Right atrium auricular region (tissue), 2 donors: ENCODE measurements at regions not wholly inside any gene's neighbourhood (a gene's known extent, or its start where the extent isn't known, plus 50 kb on each side); places are given as distances from the start of the nearest gene placed in this dataset.

Experiments
- DNase-seq: peaks from one replicate; pipeline ENCODE4 v3.0.0-alpha.2; 2019; ENCODE audit warnings: low spot score
- H3K27ac ChIP-seq, 2 donors: fragments of 200-600 bp; sonication (generic); 1 replicate in 1 of 2; 2 replicates in 1 of 2; pipeline ENCODE4 v1.5.1; 2016 to 2019
- H3K27me3 ChIP-seq, 2 donors: fragments of 200-600 bp; sonication (generic); one replicate each; pipeline versions ENCODE4 v1.5.1 to v1.6.0; 2017 to 2019
- H3K36me3 ChIP-seq: fragments of 200-600 bp; sonication (generic); one replicate; pipeline ENCODE4 v1.5.1; 2016
- H3K4me1 ChIP-seq, 2 donors: fragments of 200-600 bp; sonication (generic); one replicate each; pipeline versions ENCODE4 v1.5.1 to v1.6.0; 2017 to 2019
- H3K4me3 ChIP-seq, 2 donors: fragments of 200-600 bp; sonication (generic); 1 replicate in 1 of 2; 2 replicates in 1 of 2; pipeline ENCODE4 v1.5.1; 2017 to 2019; ENCODE audit warnings: mild to moderate bottlenecking in 1 of 2, moderate library complexity in 1 of 2
- H3K9me3 ChIP-seq, 2 donors: fragments of 200-600 bp; sonication (generic); one replicate each; pipeline ENCODE4 v1.5.1; 2019
- TF ChIP-seq, protein P1 (sequence below), 2 donors: fragments of 200-600 bp; sonication (generic); IDR thresholded peaks; one replicate each; pipeline ENCODE4 v1.5.1; 2019; ENCODE audit warnings: antibody characterized with exemption in 2 of 2

- no peaks in the 10 kb centered on the region for H3K9me3 ChIP-seq
- no peak overlapping the region for H3K27ac ChIP-seq
- H3K4me3 ChIP-seq, result no peak overlapping the region
- no peaks in the 10 kb centered on the region for H3K36me3 ChIP-seq
- no peak for DNase-seq
- H3K4me1 ChIP-seq, result no peaks in the 10 kb centered on the region
- no peaks in the 10 kb centered on the region for H3K27me3 ChIP-seq
- TF ChIP-seq, protein P1, sequence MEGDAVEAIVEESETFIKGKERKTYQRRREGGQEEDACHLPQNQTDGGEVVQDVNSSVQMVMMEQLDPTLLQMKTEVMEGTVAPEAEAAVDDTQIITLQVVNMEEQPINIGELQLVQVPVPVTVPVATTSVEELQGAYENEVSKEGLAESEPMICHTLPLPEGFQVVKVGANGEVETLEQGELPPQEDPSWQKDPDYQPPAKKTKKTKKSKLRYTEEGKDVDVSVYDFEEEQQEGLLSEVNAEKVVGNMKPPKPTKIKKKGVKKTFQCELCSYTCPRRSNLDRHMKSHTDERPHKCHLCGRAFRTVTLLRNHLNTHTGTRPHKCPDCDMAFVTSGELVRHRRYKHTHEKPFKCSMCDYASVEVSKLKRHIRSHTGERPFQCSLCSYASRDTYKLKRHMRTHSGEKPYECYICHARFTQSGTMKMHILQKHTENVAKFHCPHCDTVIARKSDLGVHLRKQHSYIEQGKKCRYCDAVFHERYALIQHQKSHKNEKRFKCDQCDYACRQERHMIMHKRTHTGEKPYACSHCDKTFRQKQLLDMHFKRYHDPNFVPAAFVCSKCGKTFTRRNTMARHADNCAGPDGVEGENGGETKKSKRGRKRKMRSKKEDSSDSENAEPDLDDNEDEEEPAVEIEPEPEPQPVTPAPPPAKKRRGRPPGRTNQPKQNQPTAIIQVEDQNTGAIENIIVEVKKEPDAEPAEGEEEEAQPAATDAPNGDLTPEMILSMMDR (IDR thresholded peaks at IDR 0.05), result no peak
These were observed 308.4 kb upstream of the STXBP6 start for GRCh38 chr14:25358330-25358729.

GRCh38 chr14:25351269-25351668 lies 301.3 kb upstream of the STXBP6 start:
- no peak overlapping the region for H3K27ac ChIP-seq
- H3K9me3 ChIP-seq, result no peaks in the 10 kb centered on the region
- H3K4me1 ChIP-seq, result no peaks in the 10 kb centered on the region
- no peak overlapping the region for H3K4me3 ChIP-seq
- DNase-seq, result no peak
- no peaks in the 10 kb centered on the region for H3K36me3 ChIP-seq
- TF ChIP-seq, protein P1 (IDR thresholded peaks at IDR 0.05), result no peak
- H3K27me3 ChIP-seq, result no peaks in the 10 kb centered on the region

- TF ChIP-seq, protein P1 (IDR thresholded peaks at IDR 0.05), result no peak
- H3K36me3 ChIP-seq, result no peaks in the 10 kb centered on the region
- DNase-seq, result no peak
- H3K27me3 ChIP-seq, result no peaks in the 10 kb centered on the region
- H3K9me3 ChIP-seq, result no peaks in the 10 kb centered on the region
- no peaks in the 10 kb centered on the region for H3K4me1 ChIP-seq
- no peak overlapping the region for H3K27ac ChIP-seq
- H3K4me3 ChIP-seq, result no peak overlapping the region
These were observed 300.9 kb upstream of the STXBP6 start for GRCh38 chr14:25350802-25351201.

DNA sequence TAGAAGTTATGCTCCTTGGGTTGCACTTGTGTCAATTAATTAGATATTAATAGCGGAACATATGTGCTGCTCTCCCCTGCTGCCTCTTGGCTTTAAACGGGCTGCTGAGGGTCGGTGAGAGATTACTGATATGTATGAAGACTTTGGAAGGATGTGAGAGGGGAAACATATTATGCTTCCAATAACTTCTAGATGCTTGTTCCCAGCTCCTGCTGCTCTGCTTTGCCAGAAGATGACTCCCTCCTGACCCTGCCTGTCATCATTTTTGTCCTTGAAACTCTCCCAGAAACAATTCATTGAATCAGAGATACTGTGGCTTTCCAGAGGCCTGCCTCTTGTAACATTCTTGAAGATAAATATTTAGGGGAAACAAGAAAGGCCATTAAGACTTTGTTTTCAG lies 300.1 kb upstream of the STXBP6 start:
- Histone ChIP-seq H3K27ac (no peak overlapping the region), H3K4me3 (no peak overlapping the region), H3K36me3 (no peaks in the 10 kb centered on the region), H3K9me3 (peaks cover 0 to under 1% of the 10 kb centered on the region in 2 donors), H3K4me1 (no peaks in the 10 kb centered on the region), H3K27me3 (no peaks in the 10 kb centered on the region)
- TF ChIP-seq, protein P1 (IDR thresholded peaks at IDR 0.05), result no peak
- no peak for DNase-seq

- Histone ChIP-seq H3K4me3 (no peak overlapping the region), H3K9me3 (peaks cover 0 to 8% of the 10 kb centered on the region in 2 donors), H3K36me3 (no peaks in the 10 kb centered on the region), H3K27me3 (no peaks in the 10 kb centered on the region), H3K4me1 (no peaks in the 10 kb centered on the region), H3K27ac (no peak overlapping the region)
- TF ChIP-seq, protein P1 (IDR thresholded peaks at IDR 0.05), result no peak
- DNase-seq, result no peak
These were observed 299.3 kb upstream of the STXBP6 start for GRCh38 chr14:25349269-25349668.

GRCh38 chr14:25340882-25341281 lies 290.9 kb upstream of the STXBP6 start:
- H3K4me1 ChIP-seq, result no peaks in the 10 kb centered on the region
- no peak overlapping the region for H3K4me3 ChIP-seq
- TF ChIP-seq, protein P1 (IDR thresholded peaks at IDR 0.05), result no peak
- no peaks in the 10 kb centered on the region for H3K27me3 ChIP-seq
- peaks cover 0 to 15% of the 10 kb centered on the region in 2 donors for H3K9me3 ChIP-seq
- DNase-seq, result no peak
- H3K27ac ChIP-seq, result no peak overlapping the region
- H3K36me3 ChIP-seq, result no peaks in the 10 kb centered on the region
